Activated CD4-positive, alpha-beta T cell treated with anti-CD3 and anti-CD28 coated beads for 4 hours (primary cell): ENCODE measurements at regions not wholly inside any gene's neighbourhood (a gene's known extent, or its start where the extent isn't known, plus 50 kb on each side); places are given as distances from the start of the nearest gene placed in this dataset.

Experiments used
- DNase-seq, 2 donors: peaks; one replicate each; pipeline ENCODE4 v3.0.0-alpha.2; 2020

DNA sequence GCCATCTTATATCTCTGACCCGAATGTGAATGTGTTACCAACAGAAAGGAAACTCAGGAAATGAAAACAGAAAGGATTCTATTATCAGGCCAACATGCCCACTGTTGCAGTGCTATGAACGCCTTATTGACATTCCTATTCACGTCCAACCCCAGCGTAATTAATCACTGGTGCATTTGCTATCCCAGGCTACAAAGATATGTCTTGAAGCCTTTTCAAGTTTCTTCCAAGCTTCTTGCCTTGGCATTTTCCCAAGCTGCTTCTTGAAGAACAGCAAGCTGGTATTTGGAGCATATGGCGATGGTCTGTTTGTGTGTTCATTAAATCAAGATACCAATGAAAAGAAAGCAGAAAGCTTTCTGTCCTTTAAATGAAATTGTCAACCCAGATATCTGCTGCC, 579.2 kb upstream of the ZNF462 start:
- no peak for DNase-seq

DNA sequence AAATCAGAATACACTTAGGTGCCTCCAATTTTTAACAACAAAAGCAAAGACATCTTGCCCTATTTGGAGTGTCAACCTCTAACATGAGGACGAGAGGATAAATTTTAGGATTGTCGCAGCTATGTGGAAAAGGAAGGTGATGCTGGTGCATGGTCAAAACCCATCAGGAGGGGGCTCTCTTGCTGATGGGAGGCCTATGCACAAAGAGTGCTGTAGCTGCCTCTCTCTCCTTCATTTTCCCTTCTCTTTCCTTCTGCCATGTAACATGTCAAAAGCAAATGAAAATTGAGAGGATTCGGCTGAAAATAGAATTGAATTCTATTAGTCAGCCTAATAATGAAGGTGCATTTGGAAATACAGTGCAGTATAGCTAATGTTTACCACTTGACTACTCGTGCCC, 578.7 kb upstream of the ZNF462 start:
- no peak for DNase-seq

DNA sequence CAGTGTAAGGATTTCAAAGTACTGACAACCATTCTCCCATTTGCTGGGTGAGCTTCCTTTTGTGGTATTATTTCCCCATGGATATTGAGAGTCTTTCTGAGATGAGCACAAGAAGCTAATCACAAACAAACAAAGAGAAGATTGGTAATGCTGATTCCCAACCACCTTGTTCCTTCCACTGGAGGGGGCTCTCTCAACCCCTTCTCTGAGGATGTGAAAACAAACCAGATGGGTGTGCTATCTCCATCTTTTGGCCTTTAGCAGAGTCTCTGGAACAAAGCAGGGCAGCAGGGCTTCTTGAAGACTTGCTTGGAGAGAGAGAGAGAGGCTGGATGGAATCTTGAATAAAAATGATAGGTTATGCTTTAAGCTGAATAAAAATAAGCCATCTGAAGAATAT, 576.7 kb upstream of the ZNF462 start:
- no peak for DNase-seq

DNA sequence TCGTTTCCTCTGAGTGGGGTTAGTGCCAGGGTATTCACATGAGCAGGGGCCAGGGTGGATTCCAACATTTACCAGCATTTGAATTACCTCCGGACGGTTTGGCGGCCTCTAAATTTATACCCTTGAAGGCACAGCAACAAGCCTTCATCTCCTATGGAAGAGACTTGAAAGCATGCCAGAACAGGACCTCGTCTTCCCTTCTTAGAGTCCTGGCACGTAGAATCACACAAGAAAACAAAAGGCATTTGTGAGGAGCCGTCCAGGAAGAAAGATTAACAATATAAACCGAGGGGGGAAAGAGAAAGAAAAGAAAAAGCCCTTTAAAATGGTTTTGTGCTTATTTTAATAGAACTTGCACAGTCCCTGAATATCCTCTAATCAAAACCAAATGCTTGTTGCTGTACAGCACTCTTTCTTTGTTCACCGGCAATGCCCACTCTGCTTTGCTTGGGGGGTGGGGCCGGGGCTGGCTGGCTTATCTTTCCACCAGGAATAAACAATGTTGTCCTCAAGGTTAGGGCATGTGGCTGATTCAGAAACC, 575.8 kb upstream of the ZNF462 start:
- DNase-seq: no peak

DNA sequence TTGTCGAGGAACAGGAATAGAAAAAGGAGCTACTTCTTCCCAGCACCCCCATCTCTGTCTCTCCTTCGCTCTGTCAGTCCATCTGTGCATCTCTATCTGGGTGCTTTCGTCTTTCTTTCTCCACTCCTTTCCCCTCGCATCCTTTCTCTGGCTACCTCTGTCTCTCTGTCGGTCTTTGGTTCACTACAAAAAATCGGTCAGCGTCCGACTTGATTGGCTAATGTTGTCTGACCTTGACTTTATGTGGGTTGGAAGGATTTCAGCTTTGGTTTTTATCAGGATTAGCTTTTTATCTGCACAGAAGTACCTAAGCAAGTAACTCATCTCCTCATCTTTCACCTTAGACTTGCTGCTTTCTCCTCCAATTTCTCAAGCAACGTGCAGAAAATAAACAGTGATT, 575.2 kb upstream of the ZNF462 start:
- DNase-seq: no peak

DNA sequence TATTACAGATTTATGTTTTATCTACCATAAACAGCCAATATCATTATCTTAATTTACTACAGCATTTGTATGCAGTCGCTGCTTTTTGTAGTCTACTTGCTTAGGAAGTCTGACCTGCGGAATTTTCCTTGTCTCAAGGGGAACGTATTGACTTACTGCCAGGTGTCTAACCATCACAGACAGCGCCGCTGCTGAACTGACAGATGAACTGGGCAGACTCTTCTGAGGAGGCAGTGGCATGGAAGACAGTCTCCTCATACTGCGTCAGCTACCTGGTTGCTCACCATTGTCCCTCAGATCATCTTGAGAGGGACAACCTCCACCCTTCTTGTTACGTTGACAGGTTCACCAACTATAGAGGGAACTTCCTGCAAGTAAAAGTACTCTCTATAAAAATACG, 574.3 kb upstream of the ZNF462 start:
- no peak for DNase-seq

DNA sequence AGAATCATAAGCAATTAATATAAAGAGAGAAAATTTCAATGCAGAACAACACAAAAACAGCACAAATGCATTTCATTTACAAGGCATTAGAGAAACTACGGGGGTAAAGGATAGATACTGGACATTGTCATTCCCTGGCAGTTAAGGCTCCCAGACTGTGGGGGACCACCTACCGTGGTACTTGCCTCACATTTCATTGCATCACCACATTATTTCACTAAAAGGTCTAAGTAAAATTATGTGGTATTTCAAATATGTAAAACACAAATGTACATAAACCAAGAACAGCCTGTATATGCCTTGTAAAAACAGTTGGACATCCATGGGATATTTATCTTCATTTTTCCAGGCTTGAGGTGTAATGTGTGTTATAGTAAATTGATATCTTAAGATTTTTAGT, 571.2 kb upstream of the ZNF462 start:
- no peak for DNase-seq

DNA sequence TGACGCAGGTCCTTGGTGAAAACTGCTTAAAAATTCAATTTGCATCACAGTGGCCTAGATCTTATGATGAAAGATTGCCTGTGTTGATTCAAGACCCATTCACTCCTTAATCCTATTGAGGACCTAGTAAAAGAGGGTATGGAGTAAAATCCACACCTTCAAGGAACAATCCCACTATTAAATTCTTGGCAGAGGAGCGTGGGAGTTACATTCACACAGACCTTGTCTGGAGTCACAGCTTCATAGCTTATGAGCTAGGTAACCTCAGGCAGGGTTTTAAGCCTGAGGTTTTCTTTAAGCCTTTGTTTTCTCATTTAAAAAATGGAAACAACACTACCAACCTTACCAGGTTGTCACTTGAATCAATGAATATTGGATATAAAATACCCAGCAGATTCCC, 566.5 kb upstream of the ZNF462 start:
- no peak for DNase-seq

DNA sequence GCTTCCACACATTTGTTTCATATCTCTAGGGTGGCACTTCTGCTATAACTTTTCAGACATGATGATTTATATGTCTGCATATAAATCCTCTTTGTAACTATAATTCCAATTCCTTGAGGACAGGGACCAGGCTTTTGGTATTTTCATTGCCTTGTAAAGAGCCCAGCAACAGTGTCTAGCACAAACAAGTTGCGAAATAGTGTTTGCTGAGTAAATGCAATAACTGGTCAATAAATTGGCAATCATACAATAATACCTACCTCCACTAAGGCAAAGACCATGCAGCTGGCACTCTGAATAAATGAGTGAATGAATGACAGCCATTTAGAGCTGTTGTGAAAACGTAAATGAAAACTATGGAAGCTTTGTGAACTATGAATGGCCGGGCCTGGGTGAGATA, 564.0 kb upstream of the ZNF462 start:
- DNase-seq: no peak

DNA sequence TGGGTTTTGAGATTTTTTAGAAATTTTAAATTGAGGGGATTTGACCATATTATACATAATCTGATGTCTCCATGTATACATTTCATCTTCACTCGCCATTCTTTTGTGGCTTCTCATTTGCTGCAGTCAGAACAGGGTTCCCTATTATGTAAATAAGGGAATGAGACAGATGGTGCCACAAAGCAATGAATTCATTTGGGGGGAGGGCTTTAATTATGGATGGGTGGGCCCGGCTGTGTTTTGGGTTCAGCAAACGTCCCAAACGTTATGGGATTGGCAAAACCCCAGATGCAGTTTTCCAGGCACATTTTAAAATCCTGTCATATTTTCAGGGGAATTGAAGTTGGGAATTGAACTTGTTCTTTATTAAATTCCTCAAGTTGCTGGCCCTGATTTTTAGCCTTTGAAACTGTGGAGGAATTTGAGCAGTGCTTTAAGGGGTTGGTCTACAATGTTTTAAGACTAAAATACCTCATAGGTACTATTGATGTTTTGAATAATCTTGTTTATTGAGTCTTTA, 558.5 kb upstream of the ZNF462 start:
- DNase-seq: no peak

DNA sequence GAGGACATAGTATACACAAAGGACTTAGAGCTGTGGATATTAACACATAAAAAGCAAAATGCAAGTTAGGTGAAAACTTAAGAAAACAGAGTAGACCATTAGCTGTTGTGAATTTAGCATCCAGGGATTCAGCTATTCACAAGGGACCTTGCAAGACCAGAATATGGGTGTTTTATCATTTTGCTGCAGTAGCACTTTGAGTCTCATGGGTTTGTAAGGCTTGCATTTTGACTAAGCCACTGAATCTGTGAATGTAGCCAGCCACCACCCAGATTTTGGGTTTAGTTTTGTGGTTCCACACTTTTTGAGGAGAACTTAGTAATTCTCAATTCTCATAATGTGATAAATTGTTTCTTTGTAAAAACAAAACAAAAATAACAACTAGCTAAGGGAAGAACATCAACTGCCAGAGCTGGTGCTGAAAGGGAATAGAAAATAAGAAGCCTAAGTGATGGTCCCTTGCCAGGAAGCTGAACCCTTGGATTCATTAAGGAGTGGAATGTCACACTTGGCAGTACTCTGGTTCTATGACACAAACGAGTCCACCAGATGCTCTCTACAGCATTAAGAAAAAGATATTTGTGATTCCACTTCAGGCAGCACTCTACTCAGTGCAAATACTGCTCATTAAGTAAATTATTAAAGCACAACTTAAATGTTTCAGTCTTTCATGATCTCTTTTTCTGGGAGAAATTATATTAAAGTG, 557.4 kb upstream of the ZNF462 start:
- no peak for DNase-seq

DNA sequence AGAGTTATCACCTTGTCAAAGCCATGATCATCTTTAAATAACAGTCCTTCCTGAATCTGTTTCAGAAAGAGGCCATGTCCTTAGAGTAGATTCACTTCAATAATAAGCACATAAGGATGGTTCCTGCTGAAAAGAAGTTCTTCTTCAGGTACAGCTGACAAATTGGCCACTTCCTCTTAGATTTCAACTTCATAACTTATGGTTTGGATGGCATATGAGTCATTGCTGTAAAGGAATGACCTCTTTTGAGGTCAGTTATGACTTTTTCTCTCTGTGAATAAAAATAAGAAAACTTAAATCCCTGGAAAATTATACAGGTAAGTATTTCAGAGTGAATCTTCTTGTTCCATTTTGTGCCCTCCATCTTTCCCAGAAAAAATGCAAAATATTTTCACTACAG, 555.3 kb upstream of the ZNF462 start:
- no peak for DNase-seq

DNA sequence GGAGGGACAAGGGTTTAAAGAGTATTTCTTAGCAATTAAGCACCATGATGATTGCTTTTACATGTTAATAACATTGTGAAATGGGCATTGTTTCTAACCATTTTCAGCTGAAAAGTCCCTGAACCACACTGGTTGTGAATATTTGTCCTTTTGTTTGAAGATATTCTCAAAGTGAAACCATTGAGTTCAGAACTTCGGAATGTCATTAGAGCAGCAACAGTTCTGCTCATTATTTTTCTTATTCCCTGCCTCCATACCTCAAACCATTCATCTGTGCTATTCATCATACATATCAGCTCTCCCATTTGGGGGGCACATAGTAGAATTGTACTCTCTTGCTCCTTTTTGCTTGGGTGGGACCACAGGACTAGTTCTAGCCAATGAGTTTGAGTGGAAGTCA, 553.0 kb upstream of the ZNF462 start:
- DNase-seq: no peak

DNA sequence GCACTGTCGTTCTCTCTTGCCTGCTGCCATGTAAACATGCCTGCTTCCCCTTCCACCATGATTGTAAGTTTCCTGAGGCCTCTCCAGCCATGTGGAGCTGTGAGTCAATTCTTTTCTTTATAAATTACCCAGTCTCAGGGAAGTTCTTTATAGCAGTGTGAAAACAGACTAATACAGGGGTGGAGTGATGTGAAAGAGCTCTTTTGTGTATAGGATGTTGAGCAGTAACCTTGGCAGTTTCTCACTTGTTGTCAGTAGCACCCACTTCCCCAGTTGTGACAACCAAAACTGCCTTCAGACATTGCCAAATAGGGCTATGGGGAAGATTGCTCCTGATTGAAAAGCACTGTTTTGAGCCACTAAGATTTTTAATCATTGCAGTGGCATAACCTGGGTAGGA, 552.2 kb upstream of the ZNF462 start:
- no peak for DNase-seq

DNA sequence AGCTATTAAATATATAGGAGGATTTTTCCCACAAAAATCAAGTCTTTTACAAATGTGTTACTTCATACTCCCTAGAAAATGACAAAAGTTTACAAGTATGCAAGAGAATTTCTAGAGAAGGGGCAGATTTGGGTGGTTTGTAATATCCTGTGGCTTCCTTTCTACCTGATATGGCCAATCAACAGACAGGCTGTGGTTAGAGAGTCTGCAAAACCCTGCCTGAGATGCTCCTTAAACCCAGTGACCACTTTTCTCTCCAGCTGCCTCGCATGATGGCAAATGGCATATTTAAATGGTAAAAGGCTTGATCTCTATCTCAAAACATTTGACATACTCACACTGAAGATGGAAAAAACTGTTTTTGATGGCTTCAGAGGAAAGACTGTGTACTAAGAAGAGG, 550.1 kb upstream of the ZNF462 start:
- DNase-seq: no peak

DNA sequence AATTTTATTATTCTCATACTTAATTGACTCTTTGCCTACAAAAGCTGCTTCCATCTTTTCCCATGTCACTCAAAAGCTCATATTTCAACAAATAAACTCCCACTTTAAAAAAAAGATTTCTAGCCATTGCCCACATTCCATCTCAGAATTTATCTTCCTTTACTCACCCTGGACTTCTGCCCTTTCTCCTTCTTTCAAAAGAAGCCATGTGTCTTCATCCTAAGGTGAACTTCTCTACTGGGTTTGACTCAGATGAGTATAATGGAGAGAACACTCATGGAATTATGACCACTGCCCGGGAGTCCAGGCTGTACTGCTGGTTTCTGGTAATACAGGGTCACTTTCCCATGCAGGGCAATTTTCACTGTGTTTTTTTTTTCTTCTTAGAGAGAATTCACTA, 548.5 kb upstream of the ZNF462 start:
- no peak for DNase-seq

DNA sequence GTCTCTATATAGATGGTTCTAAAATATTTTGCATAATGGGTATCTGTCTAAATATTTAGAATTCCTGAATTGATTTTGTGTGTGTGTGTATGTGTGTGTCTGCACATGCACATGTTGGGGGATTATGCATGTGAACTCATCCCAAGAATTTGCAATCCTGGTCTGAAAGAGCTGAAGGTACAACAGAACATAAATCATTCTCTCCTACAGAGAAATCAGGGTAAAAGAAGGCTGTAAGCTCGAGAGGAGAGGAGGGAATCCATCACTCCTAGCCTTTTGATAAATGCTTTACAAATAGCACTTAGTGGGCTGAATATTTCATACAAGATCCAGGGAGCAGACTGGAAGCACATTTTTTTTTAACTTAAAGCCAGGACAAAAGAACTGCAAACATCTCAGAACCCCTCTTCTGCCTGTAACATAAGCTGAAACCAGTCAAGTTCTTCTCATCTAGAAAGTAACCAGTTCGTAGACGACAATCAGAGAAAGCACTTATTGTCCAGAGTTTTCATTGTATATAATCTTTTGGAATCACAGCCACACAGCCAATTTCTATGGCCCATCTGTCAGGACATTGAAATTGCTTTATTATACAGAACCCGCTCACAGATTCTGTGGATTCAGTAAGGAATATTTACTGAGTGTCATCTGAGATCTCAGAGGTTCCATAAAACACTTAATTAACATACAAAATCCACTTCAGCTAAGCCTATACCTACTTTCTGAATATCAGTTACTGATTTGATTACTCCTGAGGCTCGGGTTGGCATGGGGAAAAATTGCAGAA, 541.4 kb upstream of the ZNF462 start:
- DNase-seq: no peak

DNA sequence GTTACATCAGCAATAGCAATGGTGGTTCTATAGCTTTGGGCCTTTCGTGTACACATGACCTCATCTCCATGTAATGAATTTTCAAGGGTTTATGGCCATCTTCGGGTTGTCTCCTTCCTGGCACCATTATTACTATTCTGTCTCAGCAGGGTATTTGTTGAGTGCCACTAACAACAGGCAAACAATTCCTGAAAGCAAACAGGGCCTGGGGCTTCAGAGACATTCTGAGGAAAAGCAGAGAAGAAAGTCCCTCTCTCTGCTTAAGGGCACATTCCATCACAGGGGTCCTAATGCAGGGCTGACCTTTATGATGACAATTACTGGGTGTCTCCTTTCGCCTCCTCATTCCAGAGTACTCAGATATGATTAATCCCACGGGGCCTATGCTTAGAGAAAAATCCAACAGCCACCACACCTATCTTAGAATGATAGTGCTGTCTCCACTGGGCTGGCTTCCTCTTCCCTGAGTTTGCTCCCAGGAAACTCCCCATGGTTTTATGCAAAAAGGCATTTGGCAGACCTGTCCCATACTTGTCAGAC, 540.2 kb upstream of the ZNF462 start:
- DNase-seq: no peak

DNA sequence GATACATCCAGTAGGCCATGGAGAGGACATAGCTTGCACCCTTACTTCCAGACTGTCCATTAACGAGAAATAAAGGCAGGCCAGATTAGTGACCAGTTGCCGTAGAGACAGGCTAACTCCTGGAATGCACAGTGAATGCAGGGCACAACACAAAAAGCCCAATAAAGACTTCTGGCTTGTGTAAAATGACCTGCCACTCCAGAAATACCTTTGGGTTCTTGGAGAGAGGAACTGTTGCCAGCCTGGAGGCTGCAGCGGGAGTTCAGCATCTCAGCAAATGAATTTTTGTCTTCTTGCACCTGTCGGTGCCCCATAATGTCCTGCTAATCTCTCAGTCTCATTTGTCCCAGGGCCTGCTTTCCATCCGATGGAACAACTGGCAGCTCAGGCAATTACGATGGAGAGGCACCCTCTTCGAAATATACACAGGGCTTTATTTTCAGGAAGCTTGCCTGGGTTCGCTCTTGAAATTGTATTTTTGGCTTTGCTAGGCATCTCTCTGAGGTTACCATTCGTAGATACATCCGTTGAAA, 538.8 kb upstream of the ZNF462 start:
- DNase-seq: no peak

DNA sequence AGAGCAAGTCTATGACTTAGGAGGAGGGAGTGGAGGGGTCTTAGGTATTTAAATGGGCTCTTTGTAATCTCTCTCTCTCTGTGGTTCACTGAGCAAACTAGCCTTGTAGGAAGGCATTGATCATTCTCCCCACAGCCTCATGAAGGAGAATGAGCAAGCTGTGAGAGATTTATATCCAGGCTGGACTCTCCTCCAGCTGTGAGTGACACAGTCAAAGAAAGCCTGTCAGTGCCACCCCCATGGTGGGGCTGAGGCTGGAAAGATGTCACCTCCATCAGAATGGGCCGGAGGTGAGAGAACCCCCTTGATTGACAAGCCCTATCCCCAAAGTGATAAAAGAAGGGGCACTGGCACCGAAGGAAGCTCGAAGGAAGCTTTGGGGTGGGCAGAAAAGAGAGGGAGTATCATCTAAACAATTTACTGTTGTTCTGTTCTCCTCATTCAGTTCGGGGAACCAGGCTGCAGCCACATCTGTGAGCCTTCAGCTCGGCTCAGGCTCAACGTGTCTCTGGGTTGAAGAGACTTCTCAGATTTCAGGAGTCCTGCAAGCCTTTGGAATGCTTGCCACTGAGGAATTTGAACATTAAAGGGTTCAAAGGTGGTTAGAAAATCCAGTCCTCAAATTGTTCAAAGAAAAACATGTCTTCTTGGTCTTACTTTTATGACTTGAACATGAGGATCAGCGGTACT, 538.2 kb upstream of the ZNF462 start:
- no peak for DNase-seq

DNA sequence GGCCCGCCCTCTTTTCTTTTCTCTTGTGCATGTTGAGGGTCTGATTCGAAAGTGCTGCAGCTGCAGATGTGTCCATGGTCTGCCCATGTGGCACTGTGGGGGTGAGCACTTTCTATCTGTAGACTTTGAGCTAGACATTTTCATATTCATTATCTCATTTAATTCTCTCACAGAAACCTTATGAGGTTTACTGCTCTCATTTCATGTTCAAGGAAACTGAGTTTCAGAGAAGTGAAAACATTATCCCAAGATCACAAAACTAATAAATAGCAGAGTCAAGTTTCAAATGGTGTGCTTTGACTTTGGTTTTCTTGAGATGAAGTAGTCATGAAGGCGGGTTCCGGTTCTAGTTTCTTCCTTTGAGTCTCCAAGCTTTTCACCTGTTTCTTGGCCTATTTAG, 536.5 kb upstream of the ZNF462 start:
- DNase-seq: no peak

DNA sequence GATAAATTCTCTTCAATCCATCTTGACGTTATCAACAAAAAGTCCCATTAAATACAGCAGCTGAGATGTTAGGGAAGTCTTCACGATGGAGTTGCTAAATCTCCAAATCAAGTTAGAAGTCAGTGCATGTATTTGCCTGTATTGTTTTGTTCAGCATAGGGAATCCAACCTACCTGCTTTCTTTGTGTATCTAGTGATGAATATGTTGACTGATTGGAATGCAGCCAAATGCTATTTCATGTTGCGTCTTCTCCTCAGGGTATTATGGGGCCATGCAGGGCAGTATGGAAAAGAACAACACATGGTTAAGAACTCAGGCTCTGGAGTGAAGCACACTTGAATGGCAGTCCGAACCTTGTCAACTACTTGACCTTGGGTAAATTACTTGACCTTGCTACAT, 529.5 kb upstream of the ZNF462 start:
- DNase-seq: no peak

DNA sequence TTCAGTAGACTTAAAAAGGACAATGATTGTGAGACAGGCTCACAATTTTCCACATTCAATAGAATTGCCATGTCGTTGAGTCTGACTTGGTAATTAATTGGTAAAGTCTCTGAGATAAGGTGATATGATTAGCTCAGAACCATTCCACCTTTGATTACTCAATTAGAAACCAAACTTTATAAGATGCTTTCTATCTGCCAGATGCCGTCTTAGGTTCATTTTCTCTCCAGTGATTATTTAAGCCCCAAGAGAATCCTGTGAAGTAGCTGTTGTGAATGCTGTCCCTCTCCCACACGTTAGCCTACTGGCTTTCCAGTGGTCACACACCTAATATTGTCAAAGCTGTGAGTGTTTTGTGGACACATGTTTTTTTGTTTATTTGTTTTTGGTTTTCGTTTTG, 528.9 kb upstream of the ZNF462 start:
- DNase-seq: no peak
